Suprapubic skin (tissue), 4 donors: ENCODE measurements at regions not wholly inside any gene's neighbourhood (a gene's known extent, or its start where the extent isn't known, plus 50 kb on each side); places are given as distances from the start of the nearest gene placed in this dataset.

Experiments used
- DNase-seq, 2 donors: peaks; one replicate each; pipeline ENCODE4 v3.0.0-alpha.2; 2019; ENCODE audit warnings: low spot score in 2 of 2
- H3K27ac ChIP-seq: fragments of 200-600 bp; sonication (generic); one replicate; pipeline ENCODE4 v1.5.1; 2019
- H3K27me3 ChIP-seq: fragments of 200-600 bp; sonication (generic); one replicate; pipeline ENCODE4 v1.5.1; 2019
- H3K36me3 ChIP-seq: fragments of 200-600 bp; sonication (generic); one replicate; pipeline ENCODE4 v1.5.1; 2019
- H3K4me1 ChIP-seq: fragments of 200-600 bp; sonication (generic); one replicate; pipeline ENCODE4 v1.5.1; 2019
- H3K4me3 ChIP-seq: fragments of 200-600 bp; sonication (generic); one replicate; pipeline ENCODE4 v1.5.1; 2019; ENCODE audit warnings: mild to moderate bottlenecking
- H3K9me3 ChIP-seq: fragments of 200-600 bp; sonication (generic); one replicate; pipeline ENCODE4 v1.5.1; 2019
- EP300 ChIP-seq: sonication (generic); formaldehyde crosslinking; IDR thresholded peaks from one replicate; pipeline ENCODE4 v1.6.1; 2017; ENCODE audit warnings: antibody characterized with exemption
- POLR2A ChIP-seq, 2 donors: fragments of 450-650 bp; IDR thresholded peaks; one replicate each; pipeline ENCODE4 v1.6.1; 2017; ENCODE audit warnings: antibody characterized with exemption in 2 of 2, mild to moderate bottlenecking in 2 of 2, moderate library complexity in 2 of 2
- POLR2AphosphoS5 ChIP-seq, 3 donors: sonication (generic); formaldehyde crosslinking; IDR thresholded peaks; one replicate each; pipeline ENCODE4 v1.6.1; 2017; ENCODE audit warnings: antibody characterized with exemption in 3 of 3
- WGBS: methylation state at CpG from one replicate; pipeline ENCODE4 v1.1.5; 2018; 5-methylcytosine and 5-hydroxymethylcytosine counted together
- TF ChIP-seq, protein P1 (sequence below), 2 donors: fragments of 200-600 bp in 1 of 2; fragments of 450-650 bp in 1 of 2; sonication (generic) in 1 of 2; IDR thresholded peaks; one replicate each; pipeline ENCODE4 v1.5.1; 2016 to 2019; ENCODE audit warnings: antibody characterized with exemption in 2 of 2, mild to moderate bottlenecking in 1 of 2, moderate library complexity in 1 of 2

DNA sequence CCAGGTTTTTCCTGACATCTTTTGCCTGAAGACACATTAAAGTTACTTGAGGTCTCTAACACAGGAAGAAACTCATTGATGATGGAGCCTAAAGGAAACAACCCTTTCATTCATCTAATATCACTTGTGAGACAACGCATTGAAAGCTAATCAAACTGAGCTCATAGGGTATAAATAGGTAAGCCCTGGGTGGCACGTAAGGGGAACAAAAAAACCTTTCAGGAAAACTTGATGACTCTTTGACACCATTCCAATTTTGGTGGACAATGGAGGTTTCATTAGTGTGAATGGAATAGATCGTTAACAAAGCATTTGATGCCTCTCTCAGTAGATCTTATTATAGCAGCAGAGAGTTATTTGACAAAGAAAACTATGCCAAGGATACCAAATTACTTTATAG, 80.7 kb upstream of the DUSP10 start:
- Histone ChIP-seq H3K4me3 (no peak overlapping the region), H3K36me3 (no peaks in the 10 kb centered on the region), H3K9me3 (no peaks in the 10 kb centered on the region), H3K4me1 (peaks cover 7% of the 10 kb centered on the region), H3K27me3 (no peaks in the 10 kb centered on the region), H3K27ac (no peak overlapping the region)
- WGBS, result 77% methylated on average over 3 of the region's 3 CpGs
- no peak for DNase-seq
- TF ChIP-seq, protein P1, sequence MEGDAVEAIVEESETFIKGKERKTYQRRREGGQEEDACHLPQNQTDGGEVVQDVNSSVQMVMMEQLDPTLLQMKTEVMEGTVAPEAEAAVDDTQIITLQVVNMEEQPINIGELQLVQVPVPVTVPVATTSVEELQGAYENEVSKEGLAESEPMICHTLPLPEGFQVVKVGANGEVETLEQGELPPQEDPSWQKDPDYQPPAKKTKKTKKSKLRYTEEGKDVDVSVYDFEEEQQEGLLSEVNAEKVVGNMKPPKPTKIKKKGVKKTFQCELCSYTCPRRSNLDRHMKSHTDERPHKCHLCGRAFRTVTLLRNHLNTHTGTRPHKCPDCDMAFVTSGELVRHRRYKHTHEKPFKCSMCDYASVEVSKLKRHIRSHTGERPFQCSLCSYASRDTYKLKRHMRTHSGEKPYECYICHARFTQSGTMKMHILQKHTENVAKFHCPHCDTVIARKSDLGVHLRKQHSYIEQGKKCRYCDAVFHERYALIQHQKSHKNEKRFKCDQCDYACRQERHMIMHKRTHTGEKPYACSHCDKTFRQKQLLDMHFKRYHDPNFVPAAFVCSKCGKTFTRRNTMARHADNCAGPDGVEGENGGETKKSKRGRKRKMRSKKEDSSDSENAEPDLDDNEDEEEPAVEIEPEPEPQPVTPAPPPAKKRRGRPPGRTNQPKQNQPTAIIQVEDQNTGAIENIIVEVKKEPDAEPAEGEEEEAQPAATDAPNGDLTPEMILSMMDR (IDR thresholded peaks at IDR 0.05), result no peak

DNA sequence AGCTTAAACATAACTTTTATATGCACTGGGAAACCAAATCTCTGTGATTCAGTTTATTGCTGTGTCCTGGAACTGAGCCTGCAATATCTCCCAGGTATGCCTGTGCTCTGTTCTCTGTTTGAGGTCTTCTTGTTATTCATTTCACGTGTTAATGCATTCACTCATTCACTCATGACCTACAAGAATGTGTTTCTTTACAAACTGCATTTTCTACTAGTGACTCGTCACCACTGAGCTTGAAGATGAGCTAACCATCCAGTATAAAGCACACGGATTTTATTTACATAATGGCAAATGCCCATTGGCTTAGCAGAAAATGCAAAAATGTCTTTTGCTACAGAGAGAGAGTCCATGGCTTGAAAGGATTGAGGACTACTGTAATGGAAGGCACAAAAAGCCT, 75.0 kb upstream of the DUSP10 start:
- H3K27ac ChIP-seq, result no peak overlapping the region
- H3K4me1 ChIP-seq, result no peaks in the 10 kb centered on the region
- H3K27me3 ChIP-seq, result no peaks in the 10 kb centered on the region
- no peaks in the 10 kb centered on the region for H3K36me3 ChIP-seq
- whole genome bisulfite sequencing, result 56% methylated on average over 3 of the region's 3 CpGs
- H3K9me3 ChIP-seq, result peaks cover 5% of the 10 kb centered on the region
- TF ChIP-seq POLR2AphosphoS5 (IDR thresholded peaks at IDR 0.05), result no peak
- TF ChIP-seq EP300, result no peak
- TF ChIP-seq POLR2A (IDR thresholded peaks at IDR 0.05), result no peak
- TF ChIP-seq, protein P1 (IDR thresholded peaks at IDR 0.05), result no peak
- no peak for DNase-seq
- no peak overlapping the region for H3K4me3 ChIP-seq

DNA sequence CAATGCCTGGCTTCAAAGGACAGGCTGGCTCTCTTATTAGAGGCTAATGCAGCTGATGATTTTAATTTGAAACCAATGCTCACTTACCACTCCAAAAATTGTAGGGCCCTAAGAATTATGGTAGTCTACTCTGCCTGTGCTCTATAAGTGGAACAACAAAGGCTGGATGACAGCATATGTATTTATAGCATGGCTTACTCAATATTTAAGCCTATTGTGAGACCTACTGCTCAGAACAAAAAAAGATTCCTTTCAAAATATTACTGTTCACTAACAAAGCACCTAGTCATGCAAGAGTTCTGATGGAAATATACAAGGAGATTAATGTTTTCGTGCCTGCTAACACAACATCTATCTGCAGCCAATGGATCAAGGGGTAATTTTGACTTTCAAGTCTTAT, 73.8 kb upstream of the DUSP10 start:
- Histone ChIP-seq H3K4me1 (no peaks in the 10 kb centered on the region), H3K4me3 (no peak overlapping the region), H3K36me3 (no peaks in the 10 kb centered on the region), H3K27ac (no peak overlapping the region), H3K27me3 (no peaks in the 10 kb centered on the region), H3K9me3 (peaks cover 5% of the 10 kb centered on the region)
- no peak for TF ChIP-seq POLR2AphosphoS5 (IDR thresholded peaks at IDR 0.05)
- TF ChIP-seq EP300, result no peak
- TF ChIP-seq, protein P1 (IDR thresholded peaks at IDR 0.05), result no peak
- no peak for TF ChIP-seq POLR2A (IDR thresholded peaks at IDR 0.05)
- no peak for DNase-seq
- WGBS, result 87% methylated on average over 1 of the region's 1 CpG

DNA sequence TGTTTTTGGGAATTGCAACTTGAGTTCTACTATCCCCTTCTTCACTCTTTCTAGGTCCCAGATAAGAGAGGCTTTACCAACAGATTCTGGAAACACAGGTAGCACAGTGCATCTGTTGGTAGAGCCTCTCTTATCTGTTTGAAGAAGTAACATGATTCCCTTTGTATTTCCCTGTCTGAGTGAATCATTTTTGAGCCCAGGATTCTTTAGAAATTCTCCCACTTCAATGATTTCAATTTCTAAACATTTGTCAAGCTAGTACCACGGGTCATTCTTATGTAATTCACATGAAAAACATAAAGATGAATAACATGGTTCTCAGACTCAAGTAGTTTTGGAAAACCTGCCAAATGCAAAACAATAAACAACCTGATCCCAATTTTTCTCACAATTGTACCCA, 72.0 kb upstream of the DUSP10 start:
- Histone ChIP-seq H3K4me3 (no peak overlapping the region), H3K9me3 (peaks cover 5% of the 10 kb centered on the region), H3K27ac (no peak overlapping the region), H3K27me3 (no peaks in the 10 kb centered on the region), H3K4me1 (no peaks in the 10 kb centered on the region), H3K36me3 (no peaks in the 10 kb centered on the region)
- 57% methylated on average over 1 of the region's 1 CpG for WGBS
- no peak for DNase-seq
- TF ChIP-seq EP300 (no peak), POLR2A (IDR thresholded peaks at IDR 0.05) (no peak), POLR2AphosphoS5 (IDR thresholded peaks at IDR 0.05) (no peak)
- TF ChIP-seq, protein P1 (IDR thresholded peaks at IDR 0.05), result no peak

DNA sequence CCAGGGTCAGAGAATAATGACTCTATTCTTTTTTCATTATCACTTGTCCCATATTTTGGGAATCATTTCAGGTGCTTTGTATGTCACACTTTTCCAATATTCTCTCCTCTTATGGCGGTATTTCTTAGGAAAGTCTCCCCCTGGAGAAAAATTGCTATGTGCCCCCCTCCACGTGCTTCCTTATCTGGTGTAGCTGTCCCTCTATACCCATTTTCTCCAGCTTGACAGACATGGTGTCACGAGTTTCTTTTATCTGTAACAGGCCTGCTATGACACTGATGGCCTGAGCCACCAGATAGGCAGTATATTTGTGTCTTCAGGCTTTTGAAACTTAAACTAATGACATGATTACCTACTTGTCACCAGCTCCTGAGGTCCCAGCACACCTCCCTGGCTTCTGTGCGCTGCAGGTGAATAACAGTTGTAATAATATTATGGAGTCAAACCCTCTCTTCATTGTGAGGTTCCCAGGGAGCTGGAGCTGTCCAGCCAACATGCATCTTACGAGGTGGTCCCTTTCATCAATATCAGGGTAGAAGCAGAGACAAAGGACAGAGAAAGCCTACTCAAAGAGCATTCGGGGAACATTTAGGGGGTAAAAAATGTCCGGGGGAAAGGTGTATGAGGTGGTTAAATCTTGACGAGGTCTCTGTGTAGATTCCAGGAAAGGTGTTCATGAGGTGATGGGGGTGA, 71.2 kb upstream of the DUSP10 start:
- 90% methylated on average over 8 of the region's 8 CpGs for WGBS
- H3K4me1 ChIP-seq, result no peaks in the 10 kb centered on the region
- no peak for DNase-seq
- peaks cover 5% of the 10 kb centered on the region for H3K9me3 ChIP-seq
- H3K27me3 ChIP-seq, result no peaks in the 10 kb centered on the region
- no peak overlapping the region for H3K4me3 ChIP-seq
- no peak for TF ChIP-seq POLR2AphosphoS5 (IDR thresholded peaks at IDR 0.05)
- TF ChIP-seq, protein P1 (IDR thresholded peaks at IDR 0.05), result no peak
- no peak for TF ChIP-seq EP300
- no peak for TF ChIP-seq POLR2A (IDR thresholded peaks at IDR 0.05)
- H3K36me3 ChIP-seq, result no peaks in the 10 kb centered on the region
- no peak overlapping the region for H3K27ac ChIP-seq
